H54 (cell line): ENCODE measurements at regions not wholly inside any gene's neighbourhood (a gene's known extent, or its start where the extent isn't known, plus 50 kb on each side); places are given as distances from the start of the nearest gene placed in this dataset.
"Not testable (repeated sequence)": the region's sequence is repeated elsewhere in the genome, so short reads cannot be mapped to it uniquely, and the experiment has no call there.

Experiments used
- DNase-seq: peaks from one replicate; pipeline ENCODE4 v3.0.0; 2011; ENCODE audit warnings: low spot score, mixed read lengths; ENCODE audit not compliant: insufficient read length
- FAIRE-seq: peaks from 3 replicates; lab custom pipeline; 2011; peaks lifted over from hg19 to GRCh38; lab: Jason Lieb, UNC
- POLR2A ChIP-seq: IDR thresholded peaks from 2 replicates; pipeline ENCODE4 v1.6.1; 2011; ENCODE audit warnings: low read depth, mild to moderate bottlenecking, low read length

DNA sequence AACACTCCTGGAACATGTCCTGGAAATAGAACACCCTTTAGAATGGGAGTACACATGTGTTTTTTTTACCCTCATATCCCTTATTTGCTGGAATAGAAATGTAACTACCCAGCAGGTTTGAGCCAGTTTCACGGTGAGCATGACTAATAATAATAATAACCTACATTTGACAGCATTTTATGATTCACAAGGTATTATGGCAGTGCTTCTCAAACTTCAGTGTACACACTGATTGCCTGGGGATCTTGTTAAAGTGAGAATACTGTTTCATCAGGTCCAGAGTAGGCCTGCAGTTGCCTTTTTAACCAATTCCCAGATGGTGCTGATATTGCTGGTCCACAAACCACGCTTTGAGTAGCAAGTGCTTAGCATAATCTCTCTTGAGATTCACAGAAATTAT lies 63.9 kb downstream of the NFKBIZ start:
- DNase-seq (no peak), FAIRE-seq (peak; percentile 89)
- TF ChIP-seq POLR2A: no peak

DNA sequence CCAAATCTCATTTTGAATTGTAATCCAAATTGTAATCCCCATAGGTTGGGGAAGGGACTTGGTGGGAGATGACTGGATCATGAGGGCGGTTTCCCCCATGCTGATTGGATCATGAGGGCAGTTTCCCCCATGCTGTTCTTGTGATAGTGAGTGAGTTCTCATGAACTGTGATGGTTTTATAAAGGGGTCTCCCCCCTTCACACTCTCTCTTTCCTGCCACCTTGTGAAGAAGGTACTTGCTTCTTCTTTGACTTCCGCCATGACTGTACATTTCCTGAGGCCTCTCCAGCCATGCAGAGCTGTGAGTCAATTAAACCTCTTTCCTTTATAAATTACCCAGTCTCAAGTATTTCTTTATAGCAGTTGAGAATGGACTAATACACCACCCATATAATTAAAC lies 68.4 kb downstream of the NFKBIZ start:
- DNase-seq, FAIRE-seq: not testable (repeated sequence)

DNA sequence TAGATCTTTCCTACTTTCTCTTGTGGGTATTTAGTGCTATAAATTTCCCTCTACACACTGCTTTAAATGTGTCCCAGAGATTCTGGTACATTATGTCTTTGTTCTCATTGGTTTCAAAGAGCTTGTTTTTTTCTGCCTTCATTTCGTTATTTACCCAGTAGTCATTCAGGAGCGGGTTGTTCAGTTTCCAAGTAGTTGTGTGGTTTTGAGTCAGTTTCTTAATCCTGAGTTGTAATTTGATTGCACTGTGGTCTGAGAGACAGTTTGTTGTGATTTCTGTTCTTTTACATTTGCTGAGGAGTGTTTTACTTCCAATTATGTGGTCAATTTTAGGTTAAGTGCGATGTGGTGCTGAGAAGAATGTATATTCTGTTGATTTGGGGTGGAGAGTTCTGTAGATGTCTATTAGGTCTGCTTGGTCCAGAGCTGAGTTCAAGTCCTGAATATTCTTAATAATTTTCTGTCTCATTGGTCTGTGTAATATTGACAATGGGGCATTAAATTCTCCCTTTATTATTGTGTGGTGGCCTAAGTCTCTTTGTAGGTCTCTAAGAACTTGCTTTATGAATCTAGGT lies 72.9 kb downstream of the NFKBIZ start:
- FAIRE-seq, DNase-seq: not testable (repeated sequence)

DNA sequence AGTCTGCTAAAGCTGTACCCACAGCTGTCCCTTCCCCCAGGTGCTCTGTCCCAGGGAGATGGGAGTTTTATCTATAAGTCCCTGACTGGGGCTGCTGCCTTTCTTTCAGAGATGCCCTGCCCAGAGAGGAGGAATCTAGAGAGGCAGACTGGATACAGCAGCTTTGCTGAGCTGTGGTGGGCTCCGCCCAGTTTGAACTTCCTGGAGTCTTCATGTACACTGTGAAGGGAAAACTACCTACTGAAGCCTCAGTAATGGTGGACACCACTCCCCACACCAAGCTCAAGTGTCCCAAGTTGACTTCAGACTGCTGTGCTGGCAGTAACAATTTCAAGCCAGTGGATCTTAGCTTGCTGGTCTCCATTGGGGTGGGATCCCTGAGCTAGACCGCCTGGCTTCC lies 75.3 kb downstream of the NFKBIZ start:
- FAIRE-seq: not testable (repeated sequence)

DNA sequence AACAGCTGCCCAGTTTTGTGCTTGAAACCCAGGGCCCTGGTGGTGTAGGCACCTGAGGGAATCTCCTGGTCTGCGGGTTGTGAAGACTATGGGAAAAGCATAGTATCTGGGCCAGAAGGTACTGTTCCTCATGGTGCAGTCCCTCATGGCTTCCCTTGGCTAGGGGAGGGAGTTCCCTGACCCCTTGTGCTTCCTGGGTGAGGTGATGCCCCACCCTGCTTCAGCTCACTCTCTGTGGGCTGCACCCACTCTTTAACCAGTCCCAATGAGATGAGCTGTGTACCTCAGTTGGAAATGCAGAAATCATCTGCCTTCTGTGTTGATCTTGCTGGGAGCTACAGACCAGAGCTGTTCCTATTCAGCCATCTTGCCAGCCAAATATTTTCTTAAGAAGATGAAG lies 75.8 kb downstream of the NFKBIZ start:
- DNase-seq, FAIRE-seq: not testable (repeated sequence)

More for the DNA sequence above, 75.3 kb downstream of the NFKBIZ start:
- not testable (repeated sequence) for DNase-seq

DNA sequence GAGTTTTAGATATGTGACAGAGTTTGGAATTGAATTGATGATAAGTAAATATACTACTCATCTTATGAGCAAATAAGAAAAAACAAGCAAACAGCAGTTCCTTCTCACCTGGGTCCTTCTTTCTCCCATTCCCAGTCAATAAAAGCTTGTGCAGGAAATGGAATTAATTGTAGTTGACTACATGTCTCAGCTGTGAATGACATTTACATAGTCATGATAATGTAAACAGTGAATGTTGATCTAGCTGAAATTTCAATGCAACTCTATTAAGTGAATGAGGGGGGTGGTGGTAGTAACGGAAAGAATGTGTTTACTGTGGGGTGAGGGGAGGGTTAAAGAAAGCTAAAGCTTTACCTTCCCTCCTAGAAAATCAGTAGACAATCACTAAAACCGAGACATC lies 76.2 kb downstream of the NFKBIZ start:
- DNase-seq (no peak), FAIRE-seq (no peak)
- no peak for TF ChIP-seq POLR2A

DNA sequence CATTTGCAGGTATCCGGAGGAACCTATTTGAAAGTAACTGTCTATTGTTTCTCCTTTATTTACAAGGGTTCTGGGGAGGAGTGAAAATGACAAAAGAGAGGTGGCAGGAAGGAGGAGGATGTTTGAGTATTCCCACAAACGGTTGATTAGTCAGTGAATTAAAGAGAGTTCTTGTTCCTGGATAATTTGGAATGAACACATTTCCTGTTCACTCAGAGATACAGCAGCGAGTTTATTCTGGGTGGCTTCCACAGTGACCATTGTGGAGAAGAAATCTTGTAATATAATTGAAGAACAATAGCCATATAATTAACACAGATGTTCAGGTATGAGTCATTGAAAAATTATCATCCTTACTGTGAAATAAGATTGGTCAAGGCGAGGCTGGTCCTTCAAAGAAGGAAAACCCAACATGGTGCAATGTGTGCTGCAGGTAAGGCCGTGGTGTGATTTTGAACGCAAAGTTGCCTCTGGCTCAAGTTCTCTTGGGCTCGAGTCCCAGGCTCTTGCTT lies 77.3 kb downstream of the NFKBIZ start:
- TF ChIP-seq POLR2A: no peak
- FAIRE-seq (peak; percentile 64), DNase-seq (no peak)

DNA sequence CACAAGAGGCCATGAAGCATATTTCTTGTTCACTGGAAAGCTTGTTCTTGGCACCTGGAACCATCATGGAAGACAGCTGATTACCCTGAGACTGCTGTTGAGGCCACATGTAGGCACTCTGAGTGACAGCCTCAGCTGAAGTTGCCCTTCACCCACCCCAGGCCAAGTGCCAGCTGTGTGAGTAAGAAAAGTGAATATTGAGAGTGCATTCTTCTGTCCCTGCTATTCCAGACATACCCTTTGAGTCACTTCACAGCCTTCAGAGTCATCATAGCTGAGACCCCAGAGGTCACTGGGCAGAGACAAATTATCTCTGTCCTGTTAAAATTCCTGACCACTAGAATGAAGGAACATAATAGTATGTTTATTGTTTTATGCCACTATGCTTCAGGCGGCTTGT lies 79.6 kb downstream of the NFKBIZ start:
- DNase-seq (peak; percentile 45), FAIRE-seq (peak; percentile 78)
- TF ChIP-seq POLR2A: no peak

DNA sequence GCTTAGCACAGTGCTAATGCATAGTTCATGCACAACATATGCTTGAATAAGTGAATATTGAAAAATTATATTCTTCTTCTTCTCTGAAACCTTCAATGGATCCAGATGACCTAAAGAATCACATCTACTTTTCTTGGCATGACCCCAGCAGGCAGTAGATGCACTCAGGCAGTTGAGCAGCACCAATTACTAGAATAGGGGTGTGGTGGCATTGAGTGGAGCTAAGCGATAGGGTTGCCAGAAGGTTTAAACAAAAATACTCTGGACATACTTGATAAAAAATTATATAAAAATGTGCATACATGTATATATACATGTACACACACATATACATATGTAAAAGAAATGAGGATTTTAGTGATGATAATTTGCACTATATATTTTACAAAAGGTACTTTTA lies 81.8 kb downstream of the NFKBIZ start:
- FAIRE-seq (no peak), DNase-seq (no peak)
- no peak for TF ChIP-seq POLR2A

DNA sequence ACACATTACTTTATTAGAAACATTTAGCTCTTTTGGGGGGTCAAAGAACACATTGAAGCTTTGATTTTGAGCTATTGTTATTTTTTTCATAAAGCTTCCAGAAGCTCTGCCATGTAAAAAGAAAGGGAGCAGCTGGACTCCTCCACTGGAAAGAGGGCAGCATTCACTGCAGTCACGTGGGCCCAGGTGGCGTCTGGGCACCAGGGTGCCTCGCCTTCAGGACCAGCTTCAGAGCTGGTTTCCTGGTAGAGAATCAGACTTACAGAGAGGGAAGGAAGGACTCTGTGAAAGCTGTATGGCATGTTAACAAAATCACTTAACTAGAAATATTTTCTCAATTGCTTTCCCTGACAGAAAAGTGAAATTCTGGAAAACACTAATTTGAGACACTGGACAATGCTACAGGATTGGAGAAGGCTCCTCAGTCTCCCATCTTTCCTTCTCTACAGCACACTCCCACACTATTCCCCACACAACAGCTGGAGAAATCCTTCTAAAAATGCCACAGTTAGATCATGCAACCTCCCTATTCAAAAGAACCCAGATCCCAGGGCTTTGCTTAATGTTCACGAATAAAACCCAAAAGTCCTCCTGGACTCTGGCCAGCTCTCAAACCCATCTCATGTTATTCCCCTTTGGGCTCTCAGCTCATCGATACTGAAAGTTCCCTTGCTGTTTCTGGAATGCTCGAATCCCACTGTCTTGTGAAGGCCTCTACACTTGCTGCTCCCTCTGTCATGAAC lies 83.2 kb downstream of the NFKBIZ start:
- DNase-seq (no peak), FAIRE-seq (no peak)
- TF ChIP-seq POLR2A: no peak

DNA sequence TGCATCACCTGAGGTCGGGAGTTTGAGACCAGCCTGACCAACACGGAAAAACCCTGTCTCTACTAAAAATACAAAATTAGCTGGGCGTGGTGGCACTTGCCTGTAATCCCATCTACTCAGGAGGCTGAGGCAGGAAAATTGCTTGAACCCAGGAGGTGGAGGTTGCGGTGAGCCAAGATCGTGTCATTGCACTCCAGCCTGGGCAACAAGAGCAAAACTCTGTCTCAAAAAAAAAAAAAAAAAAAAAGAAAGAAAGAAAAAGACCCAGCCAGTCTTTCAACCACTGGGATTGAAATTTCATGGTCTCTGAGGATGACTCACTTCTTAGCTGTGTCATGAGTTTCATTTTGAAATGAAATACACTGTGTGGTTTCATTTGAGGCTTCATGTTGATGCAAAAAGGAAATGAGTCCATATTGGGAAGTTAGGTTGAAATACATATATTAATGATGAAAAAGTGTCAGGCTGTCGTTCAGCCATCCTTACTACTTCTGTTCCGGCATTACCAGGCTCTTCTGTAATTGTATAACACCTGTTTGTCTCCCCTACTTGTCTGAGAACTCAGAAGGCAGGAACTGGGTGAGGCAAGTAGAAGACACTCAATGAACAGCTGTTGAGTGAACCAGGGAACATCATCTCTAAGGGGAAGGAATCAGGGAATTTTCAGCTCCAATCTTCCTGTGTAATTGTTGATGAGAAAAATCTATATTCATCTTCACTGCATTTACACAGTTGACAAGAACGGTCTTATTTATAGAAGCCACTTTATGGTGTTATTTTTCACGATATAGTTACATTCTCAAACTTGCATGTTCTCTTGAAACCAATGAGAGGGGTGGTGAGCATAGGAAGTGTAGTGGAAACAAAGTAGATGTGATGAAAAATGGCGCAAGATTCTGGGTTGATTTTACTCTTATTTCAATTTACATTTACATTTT lies 87.4 kb downstream of the NFKBIZ start:
- TF ChIP-seq POLR2A: no peak
- FAIRE-seq: peak; percentile 90
- peak; percentile 50 for DNase-seq

DNA sequence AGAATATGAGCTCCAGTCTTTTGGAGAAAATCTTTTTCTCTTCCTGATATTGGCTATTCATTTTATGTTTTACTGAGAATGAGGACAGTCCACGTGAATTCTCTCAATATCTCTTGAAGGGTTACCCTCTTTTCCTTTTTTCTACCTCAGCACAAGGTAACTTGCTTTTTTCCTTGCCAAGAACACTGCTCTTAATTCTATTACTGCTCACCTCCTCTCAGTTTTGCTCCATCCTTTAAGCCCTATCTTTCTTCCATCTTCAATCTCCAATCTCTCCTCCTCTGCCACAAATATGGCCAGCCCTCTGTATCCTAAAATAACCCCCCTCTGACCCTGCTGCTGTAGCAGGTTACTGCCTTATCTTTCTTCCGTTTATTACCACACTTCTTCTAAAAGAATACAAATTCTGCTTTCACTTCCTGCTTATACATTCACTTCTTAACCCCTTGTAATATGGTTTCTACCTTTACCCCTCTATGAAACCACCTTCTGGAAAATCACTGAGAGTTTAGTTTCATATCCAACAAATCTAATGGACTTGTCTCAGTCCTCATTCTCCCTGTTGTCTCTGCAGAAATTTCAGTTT lies 89.0 kb downstream of the NFKBIZ start:
- DNase-seq (no peak), FAIRE-seq (no peak)
- TF ChIP-seq POLR2A: no peak

DNA sequence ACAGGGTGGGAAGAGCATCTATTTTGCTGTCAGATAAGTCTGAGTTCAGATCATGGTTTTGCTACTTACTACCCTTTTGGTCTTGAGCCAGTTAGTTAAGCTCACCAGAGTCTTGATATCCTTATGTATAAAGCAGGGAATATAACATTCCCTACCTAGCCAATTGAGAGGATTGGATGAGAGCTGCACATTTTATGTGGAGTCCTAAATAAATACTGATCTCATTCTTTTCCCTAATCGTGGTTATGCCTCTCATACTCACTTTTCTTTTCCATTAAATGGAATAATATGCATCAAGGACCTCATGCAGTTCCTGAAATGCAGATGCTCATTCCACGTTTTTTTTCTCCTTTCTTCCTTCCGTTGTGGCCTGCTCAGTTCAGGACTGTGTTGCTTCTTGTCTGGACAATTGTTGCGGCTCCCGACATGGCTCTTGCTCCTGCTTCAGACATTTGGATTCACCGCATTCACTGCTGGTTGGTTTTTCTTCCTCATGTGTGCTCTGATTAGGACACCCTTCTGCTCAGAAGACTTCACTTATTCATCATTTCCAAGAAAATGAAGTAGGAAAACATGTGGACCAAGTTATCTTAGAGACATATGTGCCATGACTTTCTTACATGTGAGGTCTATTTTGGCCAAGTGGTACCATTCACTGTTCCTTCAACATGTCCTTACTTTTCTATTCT lies 90.2 kb downstream of the NFKBIZ start:
- peak; percentile 90 for FAIRE-seq

More for the DNA sequence above, 90.2 kb downstream of the NFKBIZ start:
- no peak for DNase-seq
- no peak for TF ChIP-seq POLR2A
